Chondrocyte (in vitro differentiated cells): ENCODE measurements at regions not wholly inside any gene's neighbourhood (a gene's known extent, or its start where the extent isn't known, plus 50 kb on each side); places are given as distances from the start of the nearest gene placed in this dataset.

Source experiments
- DNase-seq: peaks from one replicate; pipeline ENCODE4 v3.0.0; 2021; ENCODE audit warnings: mixed read lengths, low spot score
- H3K27ac Mint-ChIP-seq: one replicate; pipeline ENCODE4 v1.8.0; 2021; ENCODE audit warnings: mild to moderate bottlenecking, moderate library complexity, mixed read lengths; ENCODE audit not compliant: unreplicated experiment
- H3K27me3 Mint-ChIP-seq: 2 replicates; pipeline ENCODE4 v1.8.0; 2021; ENCODE audit warnings: low read depth, mixed read lengths
- H3K36me3 Mint-ChIP-seq: 2 replicates; pipeline ENCODE4 v1.8.0; 2021; ENCODE audit warnings: low read depth, mixed read lengths
- H3K4me1 Mint-ChIP-seq: 2 replicates; pipeline ENCODE4 v1.8.0; 2021; ENCODE audit warnings: low read depth, mild to moderate bottlenecking, mixed read lengths
- H3K4me3 Mint-ChIP-seq: one replicate; pipeline ENCODE4 v1.8.0; 2021; ENCODE audit warnings: mild to moderate bottlenecking, moderate library complexity, mixed read lengths; ENCODE audit not compliant: unreplicated experiment
- H3K9me3 Mint-ChIP-seq: 2 replicates; pipeline ENCODE4 v1.8.0; 2021; ENCODE audit warnings: low read depth, mixed read lengths
- CTCF ChIP-seq: fragments of 200-600 bp; sonication (generic); IDR thresholded peaks from 2 replicates; pipeline ENCODE4 v1.5.0; 2021; ENCODE audit warnings: antibody characterized with exemption, mild to moderate bottlenecking, moderate library complexity

DNA sequence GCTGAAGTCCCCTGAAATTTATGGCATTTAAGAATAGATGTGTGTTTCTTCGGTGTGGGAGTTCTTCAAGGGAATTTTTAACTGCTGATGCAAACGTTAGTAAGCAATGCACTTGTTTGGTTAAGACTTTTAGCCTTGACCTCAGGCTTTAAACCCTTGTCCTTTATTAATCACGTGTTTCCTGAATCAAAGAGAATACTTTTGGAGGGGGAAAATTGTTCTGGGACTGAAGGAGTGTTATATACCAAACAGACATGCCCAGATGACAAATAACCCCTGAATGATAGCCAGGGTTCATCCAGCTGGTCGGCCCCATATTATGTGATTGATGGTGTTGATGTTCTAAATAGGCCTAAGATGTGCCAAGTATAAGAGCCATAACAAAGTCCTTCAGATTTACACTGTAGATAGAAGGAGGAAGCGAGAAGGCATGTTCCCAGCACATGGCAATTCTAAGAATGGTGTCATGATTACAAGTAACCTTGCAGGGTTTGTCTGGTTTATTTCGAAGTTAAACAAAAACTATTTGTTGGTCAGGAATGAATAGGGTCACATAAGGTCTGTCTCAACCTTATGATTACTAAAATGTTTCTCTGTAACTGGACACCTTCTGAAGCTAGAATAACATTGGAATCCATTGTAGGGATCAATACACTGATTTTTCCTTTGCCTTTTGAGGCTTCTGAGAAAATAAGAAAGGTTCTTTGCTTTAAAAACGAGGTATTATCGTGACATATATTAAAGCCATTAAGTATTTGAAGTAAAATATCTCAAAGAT is 124.2 kb upstream of the SEM1 start:
- Mint-ChIP-seq H3K9me3 (no peaks in the 10 kb centered on the region), H3K4me1 (peaks cover 37% of the 10 kb centered on the region), H3K27me3 (no peaks in the 10 kb centered on the region), H3K4me3 (no peak overlapping the region), H3K27ac (peak overlapping the region; percentile 65), H3K36me3 (no peaks in the 10 kb centered on the region)
- TF ChIP-seq CTCF = no peak
- no peak for DNase-seq

GRCh38 chr7:96836456-96836855 is 126.8 kb upstream of the SEM1 start:
- Mint-ChIP-seq H3K27me3 (no peaks in the 10 kb centered on the region), H3K27ac (no peak overlapping the region), H3K9me3 (no peaks in the 10 kb centered on the region), H3K36me3 (no peaks in the 10 kb centered on the region), H3K4me3 (no peak overlapping the region), H3K4me1 (peaks cover 33% of the 10 kb centered on the region)
- TF ChIP-seq CTCF = no peak
- DNase-seq = no peak

DNA sequence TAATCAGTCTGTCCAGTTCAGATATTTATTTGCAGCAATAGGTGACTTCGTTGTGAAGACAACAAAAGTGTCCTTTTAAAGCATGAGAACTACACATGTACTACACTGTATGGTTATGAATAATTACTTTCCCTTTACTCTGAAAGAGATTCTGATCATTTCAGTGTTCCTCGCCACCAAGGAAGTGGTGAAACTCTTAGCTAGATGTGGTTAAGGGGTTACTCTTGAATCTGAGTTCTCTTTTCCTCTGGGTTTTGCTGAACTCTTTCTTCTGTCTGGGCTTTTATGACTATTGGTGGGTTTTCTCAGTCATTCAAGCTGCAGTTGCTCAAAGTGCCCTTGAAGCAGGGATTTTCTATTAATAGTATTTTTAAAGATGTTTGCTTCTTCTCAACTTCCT is 127.9 kb upstream of the SEM1 start:
- H3K36me3 Mint-ChIP-seq = no peaks in the 10 kb centered on the region
- no peak overlapping the region for H3K4me3 Mint-ChIP-seq
- no peak for TF ChIP-seq CTCF
- no peaks in the 10 kb centered on the region for H3K9me3 Mint-ChIP-seq
- H3K27ac Mint-ChIP-seq = no peak overlapping the region
- DNase-seq = no peak
- H3K4me1 Mint-ChIP-seq = peaks cover 23% of the 10 kb centered on the region
- H3K27me3 Mint-ChIP-seq = no peaks in the 10 kb centered on the region

DNA sequence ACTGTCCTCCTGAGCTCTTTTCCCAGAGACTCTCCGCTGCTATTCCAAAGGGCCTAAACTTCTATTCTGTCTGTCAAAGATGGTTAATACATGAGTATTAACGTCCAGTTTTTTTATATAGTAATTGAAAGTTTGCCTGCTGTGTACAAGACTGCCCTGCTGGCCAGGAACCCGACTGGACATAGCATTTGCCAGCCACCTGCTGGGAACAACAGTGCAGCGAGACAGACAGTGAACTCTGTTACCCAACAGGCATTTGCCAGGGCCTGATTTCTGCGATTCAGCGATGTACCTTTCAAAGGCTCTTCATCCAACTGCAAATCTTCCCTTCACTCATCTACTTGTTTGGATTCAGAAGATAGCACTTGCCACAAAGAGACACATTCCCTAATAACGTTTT is 128.8 kb upstream of the SEM1 start:
- Mint-ChIP-seq H3K27me3 (peaks cover 4% of the 10 kb centered on the region), H3K36me3 (no peaks in the 10 kb centered on the region), H3K4me1 (peaks cover 16% of the 10 kb centered on the region), H3K9me3 (no peaks in the 10 kb centered on the region), H3K4me3 (no peak overlapping the region), H3K27ac (no peak overlapping the region)
- TF ChIP-seq CTCF = no peak
- DNase-seq = no peak

- Mint-ChIP-seq H3K36me3 (no peaks in the 10 kb centered on the region), H3K27ac (no peak overlapping the region), H3K27me3 (peaks cover 5% of the 10 kb centered on the region), H3K4me1 (no peaks in the 10 kb centered on the region), H3K9me3 (peaks cover under 1% of the 10 kb centered on the region), H3K4me3 (no peak overlapping the region)
- no peak for TF ChIP-seq CTCF
- no peak for DNase-seq
These were observed 145.5 kb upstream of the SEM1 start for GRCh38 chr7:96855139-96855538.
